ENCODE measurements at regions not wholly inside any gene's neighbourhood (a gene's known extent, or its start where the extent isn't known, plus 50 kb on each side); places are given as distances from the start of the nearest gene placed in this dataset.

DNA sequence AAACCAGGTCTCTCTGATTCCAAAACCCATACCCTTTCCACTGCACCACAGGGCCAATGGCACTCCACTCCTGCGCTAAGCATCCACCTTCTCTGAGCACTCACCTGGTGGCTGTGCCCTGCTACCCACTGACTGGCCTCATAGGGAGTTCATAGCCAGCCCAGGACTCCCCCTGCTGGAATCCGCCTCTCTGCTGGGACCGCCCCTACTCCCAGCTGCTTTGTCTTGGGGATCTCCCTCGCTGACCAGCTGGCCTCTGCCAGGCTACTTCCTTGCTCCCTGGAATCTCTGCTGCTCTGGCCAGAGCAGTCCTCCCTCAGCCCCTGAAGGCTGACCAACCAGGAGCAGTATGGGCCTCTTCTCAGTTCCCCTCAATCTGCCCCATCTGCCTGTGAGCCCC is 129.7 kb downstream of the FAXC start:
- intact Hi-C loops (cut with DNase I) = no loop called here
- no peak for DNase-seq
- no peak for ATAC-seq (ENCODE audit: poor library complexity)

DNA sequence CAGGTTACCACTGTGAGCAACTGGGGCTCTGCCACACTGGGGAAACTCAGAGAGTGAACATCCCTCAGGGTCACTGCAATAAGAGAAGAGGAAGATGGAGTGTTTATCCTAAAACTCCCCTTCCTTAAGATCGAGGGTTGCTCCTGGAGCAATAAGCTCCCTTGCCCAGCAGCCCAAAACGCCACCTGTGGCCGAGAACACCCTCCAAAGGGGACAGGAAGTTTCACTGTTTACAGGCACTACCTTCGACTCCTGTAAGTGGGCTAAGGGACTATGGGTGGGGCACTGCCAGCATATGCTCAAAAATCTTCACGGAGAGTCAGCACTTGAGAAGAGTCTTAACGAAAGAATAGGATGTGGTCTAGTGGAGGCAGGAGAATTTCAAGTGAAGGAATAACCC is 132.5 kb downstream of the FAXC start:
- no peak for ATAC-seq (ENCODE audit: poor library complexity)
- intact Hi-C loops (cut with DNase I) = no loop called here
- DNase-seq = no peak

DNA sequence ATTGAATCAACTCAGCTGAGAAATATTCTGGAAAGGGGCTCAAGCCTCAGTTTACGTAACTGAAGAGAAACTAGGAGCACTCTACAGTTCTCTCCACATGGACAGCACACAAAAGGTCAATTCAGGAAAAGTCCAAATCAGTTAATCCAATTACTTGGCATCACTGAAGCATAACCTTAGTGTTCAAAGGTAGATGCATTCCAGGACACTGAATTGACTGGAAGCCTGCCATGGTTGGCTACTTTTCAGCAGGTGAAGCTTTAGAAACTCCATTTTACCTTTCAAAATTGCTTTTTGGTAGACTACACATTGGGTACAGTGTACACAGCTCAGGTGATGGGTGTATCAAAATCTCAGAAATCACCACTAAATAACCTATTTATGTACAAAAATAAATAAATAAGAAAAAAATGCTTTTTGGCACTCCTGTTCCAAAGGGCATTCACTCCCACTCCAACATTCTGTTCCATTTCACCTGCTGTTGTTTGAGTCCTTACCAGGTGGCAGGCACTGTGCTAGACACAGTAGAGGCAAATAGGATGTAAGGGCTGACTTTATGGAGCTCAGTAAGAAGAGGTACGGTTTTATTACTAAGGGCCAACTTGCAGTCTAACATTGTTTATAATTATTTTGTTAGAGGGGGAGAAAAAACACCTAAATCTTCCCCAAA is 153.4 kb downstream of the FAXC start:
- DNase-seq (no peak), ATAC-seq (ENCODE audit: poor library complexity) (no peak)
- intact Hi-C loops (cut with DNase I) = no loop called here

DNA sequence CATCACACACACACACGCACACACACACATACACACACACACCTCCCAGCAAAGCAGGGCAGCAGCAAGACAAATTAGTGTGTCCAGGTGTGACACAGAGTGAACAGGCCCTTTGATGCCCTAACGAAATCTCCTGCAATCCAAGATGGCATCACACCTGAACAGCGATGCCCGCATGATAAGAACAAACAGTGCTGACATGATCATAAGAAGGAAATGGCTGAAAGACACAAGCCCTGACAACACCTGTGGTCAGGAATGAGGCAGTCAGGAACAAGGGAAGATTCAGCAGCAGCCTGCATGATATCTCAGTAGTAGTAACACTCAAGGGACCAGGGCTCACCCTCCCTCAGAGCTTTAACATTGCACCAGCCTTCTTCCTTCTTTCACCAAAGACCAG is 156.9 kb downstream of the FAXC start:
- intact Hi-C loops (cut with DNase I) = no loop called here
- DNase-seq (no peak), ATAC-seq (ENCODE audit: poor library complexity) (no peak)

DNA sequence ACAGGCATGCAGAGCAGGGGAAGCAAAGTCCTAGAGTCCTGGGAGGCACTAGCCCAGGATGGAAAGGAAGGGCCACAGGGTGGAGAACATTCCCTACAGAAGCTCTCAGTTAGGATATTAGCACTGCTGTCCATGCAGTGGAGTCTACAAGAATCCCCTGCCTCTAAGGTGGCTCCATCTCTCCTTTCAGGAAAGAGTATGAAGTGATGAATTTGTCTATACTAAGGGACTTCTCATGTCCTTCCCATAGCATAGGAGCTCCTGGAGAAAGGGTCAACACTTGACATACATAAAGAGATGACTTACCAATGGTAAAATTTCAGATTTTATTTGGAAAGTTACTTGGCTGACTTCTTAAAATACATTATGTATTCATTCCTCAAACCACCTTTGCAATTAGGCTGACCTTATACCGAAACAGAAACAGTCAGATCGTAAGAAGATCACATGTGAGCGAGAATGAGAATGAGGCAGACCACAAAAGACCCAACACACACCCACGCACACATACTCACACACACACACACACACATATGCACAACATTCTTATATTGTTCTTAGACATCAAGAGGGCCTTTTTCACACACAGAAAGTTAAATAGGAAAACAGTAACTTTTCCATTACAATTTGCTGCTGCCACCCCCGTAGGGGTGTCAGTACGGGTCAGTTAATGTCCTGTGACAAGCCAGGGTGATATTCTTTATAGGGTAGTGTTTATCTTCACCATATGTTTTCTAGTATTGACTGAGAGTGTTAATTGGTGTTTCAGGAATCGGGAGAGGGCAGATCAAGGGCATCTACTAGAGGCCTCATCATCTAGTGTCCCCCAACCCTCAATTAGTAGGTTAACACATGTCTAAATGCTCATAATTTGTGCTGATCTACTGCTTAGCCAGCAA is 159.4 kb downstream of the FAXC start:
- DNase-seq (no peak), ATAC-seq (ENCODE audit: poor library complexity) (no peak)
- intact Hi-C loops (cut with DNase I) = no loop called here

DNA sequence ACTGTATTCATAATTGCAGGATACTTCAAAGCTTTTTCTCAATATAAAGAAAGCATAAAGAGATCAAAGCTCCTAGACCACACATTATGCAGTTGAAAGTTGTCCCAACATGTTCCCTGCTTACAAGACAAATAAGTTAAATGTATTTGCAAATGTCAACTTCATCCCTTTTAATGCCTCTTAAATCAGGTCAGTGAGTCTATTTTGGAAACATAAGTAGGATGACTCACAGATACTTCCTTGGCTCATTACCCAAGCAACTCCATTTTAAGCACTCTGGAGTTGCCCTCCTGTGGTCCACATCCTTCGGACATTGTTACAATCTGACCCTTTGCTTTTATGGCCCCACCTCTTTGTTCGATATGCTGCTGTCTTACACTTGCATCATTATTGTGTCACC is 162.0 kb downstream of the FAXC start:
- intact Hi-C loops (cut with DNase I) = no loop called here
- no peak for DNase-seq
- ATAC-seq (ENCODE audit: poor library complexity) = peak; percentile 75

DNA sequence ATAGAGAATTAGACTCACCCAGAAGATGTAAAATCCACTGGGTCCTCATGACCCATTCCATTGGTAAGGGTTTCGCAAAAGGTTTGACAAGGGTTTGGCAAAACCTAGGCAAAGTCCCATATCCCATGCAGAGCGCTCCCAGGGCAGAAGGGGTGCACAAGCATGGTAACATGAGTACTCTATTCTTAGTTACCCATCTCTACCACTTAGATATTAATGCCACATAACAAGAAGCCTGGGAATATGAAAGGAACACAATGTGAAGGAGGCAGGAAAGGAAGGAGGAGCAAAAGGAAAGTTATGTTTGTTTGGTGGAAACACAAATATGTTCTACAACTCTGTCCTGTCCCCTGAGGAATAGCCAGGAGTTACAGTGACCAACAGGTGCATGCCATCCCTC is 163.1 kb downstream of the FAXC start:
- peak; percentile 36 for ATAC-seq (ENCODE audit: poor library complexity)
- no peak for DNase-seq
- intact Hi-C loops (cut with DNase I) = no loop called here

DNA sequence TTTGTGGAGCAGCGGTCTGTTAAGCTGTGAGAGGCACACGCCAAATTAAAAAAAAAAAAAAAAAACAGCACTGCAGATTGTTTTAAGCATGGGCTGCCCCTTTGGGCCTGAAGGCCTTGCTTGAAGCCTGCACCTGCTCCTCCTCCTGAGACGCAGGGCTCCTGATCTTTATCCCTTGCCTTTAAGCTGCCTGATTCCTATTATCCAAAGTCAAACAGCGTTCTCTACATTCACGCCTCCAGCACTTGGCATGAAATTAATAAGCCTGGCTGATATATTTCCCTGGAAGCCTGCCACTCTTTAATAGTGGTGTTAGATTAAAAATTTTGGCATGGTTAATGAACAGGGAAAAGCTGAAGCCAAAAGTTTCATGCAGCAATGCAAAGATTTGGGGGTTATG is 163.9 kb downstream of the FAXC start:
- intact Hi-C loops (cut with DNase I) = no loop called here
- ATAC-seq (ENCODE audit: poor library complexity) (peak; percentile 73), DNase-seq (no peak)

DNA sequence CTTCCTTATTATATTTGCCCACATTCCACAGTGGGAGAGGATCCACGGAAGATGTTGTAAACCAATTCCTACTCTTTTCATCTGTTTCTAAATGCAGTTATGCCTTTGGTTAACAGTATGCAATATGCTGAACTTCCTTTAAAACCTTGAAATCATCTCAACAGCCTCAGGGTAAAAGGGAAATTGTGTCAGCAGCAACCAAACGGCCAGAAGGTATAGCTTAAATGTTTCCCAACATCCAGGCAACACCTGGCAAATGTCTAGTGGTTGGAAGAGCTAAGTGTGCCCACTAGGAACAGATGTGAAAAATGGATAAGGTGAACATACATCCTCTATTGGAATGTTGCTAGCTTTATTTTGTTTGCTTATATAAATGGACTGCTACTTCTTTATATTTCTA is 164.8 kb downstream of the FAXC start:
- DNase-seq (no peak), ATAC-seq (ENCODE audit: poor library complexity) (no peak)
- intact Hi-C loops (cut with DNase I) = no loop called here

DNA sequence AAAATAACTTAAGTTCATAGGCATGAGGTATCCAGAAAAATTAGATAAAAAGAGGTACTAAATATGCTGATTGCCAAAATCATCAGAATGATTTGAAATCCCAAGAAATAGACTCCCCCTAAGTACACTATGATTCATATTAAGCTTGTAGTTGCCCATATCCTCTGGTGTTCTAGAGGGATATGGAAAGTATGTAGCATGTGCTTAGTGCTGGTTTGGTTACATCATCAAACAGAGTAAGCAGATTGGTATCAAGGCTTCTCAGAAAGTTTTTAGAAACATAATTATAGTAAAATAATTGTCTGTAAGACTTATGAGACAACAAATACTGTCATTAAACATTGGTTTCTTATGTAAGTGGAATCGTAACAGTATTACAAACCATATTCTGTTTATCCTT is 166.4 kb downstream of the FAXC start:
- ATAC-seq (ENCODE audit: poor library complexity) = no peak
- no peak for DNase-seq
- intact Hi-C loops (cut with DNase I) = no loop called here

DNA sequence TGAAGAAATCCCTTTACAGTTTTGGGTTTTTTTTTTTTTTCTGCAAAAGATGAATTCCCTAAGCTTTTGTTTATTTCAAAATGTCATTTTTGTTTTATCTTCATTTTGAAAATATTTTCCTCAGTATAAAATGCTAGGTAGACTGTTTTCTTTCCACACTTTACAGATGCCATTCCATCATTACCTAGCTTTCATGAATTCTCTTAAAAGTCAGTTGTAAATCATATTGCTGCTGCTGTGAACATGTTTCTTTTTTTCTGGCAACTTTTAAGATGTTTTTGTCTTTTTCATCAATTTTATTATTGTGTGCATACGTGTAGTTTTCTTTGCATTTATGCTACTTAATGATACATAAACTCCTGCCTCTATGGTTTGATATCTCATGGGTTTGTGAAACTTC is 168.3 kb downstream of the FAXC start:
- no peak for DNase-seq
- intact Hi-C loops (cut with DNase I) = no loop called here
- no peak for ATAC-seq (ENCODE audit: poor library complexity)

DNA sequence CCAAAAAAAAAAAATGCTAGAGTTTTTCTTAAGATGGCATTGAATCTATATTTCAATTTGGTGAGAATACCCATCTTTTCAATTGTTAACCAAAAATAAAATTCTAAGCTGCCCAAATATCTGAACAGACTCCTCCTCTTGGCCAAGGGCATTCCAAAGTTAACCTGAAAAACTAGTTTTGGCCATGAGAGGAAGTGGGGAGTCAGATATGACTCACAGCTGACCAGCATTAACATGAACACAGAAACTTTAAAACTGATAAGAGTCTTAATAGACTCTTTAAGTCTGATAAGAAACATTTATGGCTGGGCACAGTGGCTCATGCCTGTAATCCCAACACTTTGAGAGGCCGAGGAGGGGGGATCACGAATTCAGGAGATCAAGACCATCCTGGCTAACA is 171.3 kb downstream of the FAXC start:
- intact Hi-C loops (cut with DNase I) = no loop called here
- ATAC-seq (ENCODE audit: poor library complexity) (no peak), DNase-seq (no peak)

DNA sequence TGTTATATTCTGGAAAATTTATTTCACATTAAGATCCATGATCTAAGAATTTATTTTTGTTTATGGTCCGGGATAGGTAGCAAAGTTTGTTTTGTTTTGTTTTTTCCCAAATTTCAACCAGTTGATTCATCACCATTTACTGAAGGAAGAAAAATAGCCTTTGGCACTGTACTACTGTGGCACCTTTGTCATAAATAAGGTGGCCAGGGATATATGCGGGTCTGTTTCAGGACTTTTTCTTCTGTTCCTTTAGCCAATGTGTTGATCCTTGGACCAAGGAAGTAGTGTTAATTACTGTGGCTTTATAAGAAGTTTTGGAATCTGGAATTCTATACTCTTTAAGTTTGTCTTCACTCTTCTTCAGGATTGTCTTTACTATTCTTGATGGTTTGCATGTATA is 171.7 kb downstream of the FAXC start:
- no peak for ATAC-seq (ENCODE audit: poor library complexity)
- no peak for DNase-seq
- intact Hi-C loops (cut with DNase I) = no loop called here

DNA sequence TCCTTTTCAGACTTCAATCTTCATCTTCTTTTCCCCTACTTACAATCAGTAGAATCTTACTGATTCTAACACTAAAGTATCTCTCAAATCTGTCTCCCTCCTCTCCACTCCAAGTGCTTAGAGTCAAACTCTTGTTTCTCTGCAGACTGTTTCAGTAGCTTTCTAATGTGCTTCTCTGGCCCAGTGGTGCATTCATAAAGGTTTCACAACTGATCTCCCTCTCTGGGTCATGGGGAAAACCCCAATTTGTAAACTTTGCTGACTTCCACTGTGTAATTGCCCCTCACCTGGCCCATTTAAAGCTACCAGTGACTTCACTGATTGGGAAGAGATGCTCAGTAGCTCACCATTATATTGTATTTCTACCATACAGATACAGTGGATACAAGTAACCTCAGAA is 183.6 kb downstream of the FAXC start:
- no peak for DNase-seq
- intact Hi-C loops (cut with DNase I) = no loop called here
- no peak for ATAC-seq (ENCODE audit: poor library complexity)

DNA sequence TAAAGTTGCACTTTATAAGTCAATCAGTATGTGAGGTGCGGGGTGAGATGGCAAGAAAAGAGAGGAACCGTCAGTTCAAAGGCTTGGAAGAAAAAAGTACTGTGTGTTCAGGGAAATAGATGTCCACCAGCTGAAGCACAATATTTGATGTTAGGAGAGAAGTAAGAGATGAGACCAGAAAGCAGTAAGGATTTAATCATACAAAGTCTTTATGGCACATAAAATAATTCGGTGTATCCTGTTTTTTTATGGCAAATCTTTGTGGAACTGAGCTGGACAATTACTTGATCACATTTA is 197.2 kb downstream of the FAXC start:
- intact Hi-C loops (cut with DNase I) = no loop called here
- DNase-seq = no peak
- no peak for ATAC-seq (ENCODE audit: poor library complexity)

DNA sequence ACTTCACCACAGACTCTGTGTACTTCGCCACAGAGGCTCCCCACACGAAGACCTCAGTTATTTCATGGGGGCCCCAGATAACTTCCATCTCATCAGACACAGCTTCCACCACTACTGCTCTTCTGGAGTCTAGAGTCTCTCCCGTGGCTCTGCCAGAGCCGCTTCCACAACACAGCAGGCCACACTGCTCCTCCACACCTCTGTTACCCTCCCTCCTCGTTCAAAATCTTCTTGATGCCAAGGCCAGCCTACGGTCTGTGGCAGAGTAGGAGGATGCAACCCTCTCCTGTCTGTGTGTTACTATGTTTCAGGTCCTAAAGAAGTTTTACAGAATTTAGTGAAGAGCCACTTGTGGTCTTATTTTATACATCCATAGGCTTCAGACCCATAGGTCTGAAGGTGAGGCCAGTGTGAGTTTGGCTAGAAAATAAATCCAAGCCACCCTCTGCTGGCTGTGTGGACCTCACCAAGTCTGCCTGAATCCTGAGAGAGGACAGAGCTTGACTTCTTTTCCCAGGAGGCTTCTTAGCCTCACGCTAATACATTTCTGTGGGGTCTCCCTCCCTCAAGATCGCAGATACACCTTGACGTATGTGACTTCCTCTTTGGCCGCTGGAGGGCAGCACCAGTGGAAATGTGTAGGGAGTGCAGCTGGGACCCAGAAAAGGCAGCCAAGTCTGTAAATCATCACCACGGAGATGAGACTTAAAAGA is 197.7 kb downstream of the FAXC start:
- DNase-seq (no peak), ATAC-seq (ENCODE audit: poor library complexity) (peak; percentile 63)
- intact Hi-C loops (cut with DNase I) = no loop called here

DNA sequence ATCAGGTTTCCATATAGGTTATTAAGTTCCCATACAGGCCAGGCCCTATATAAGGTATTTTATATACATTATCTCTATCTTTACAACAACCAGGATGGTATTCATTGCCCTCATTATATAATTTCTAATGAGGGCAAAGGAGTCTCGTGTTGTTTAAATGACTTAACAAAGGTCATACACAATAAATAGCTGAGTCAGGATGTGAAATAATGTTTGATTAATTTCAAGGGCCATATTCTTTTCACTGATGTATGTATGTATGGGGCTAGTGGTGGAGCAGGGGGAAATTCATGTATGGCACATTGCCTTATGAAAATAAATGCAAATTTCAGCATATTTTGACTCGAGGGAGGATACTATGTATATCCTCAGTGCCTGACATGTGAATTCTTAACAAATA is 200.7 kb downstream of the FAXC start:
- intact Hi-C loops (cut with DNase I) = no loop called here
- no peak for DNase-seq
- ATAC-seq (ENCODE audit: poor library complexity) = no peak

DNA sequence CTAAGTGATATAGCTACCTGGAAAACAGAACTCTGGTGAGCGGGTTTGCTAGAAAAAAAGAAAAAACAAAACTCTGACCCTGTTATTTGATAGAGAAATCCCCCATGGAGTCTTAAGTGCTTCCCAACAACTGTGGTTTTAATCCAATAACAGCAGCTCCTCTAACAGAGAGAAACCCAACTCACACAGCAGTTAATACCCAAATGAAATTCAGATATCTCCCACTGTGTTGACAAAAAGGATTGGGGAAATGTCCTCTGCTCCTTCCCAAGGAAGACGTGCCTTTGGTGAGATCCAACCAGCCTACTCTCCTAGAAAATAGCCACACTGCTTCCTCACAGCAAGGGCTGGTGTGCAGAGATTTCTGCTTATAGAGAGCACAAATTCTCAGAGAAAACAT is 200.4 kb upstream of the FBXL4 start:
- intact Hi-C loops (cut with DNase I) = no loop called here
- DNase-seq (no peak), ATAC-seq (ENCODE audit: poor library complexity) (no peak)

DNA sequence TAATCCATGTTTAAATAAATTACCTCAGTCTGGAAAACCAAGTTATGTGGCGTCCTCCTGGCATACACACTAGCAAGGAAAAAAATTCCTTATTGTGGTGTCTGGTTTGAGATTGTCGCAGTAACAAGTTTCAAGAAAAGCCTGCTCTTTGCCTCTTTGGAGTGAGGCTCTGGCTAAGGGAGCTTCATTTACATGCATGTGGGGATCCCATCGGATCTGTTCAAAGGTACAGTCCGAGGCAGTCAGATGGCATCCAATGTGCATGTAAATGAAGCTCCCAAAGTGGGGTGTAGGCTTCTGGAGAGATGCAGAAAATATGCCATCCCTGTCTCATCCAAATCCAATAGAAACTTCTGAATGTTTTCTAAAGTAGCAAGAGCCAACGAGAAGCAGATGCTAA is 199.5 kb upstream of the FBXL4 start:
- ATAC-seq (ENCODE audit: poor library complexity) = no peak
- no peak for DNase-seq
- intact Hi-C loops (cut with DNase I) = no loop called here

DNA sequence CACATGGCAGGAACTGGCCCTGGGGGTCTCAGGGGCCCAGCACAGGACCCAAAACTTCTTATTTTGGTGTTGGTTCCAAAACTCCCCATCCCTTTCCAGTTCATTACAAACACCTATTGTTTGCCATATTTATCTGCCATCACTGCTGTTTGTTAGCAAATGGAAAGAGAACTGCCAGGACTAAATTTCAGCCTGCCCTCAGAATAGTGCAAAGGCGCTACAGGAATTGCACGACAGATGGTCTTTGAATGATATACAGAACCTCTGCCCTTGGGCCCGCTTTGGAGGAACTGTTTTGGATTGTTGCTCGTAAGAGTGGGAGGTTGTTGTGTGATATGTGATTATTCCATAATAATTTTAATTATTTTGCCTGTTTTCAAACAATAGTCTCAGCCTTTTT is 199.0 kb upstream of the FBXL4 start:
- intact Hi-C loops (cut with DNase I) = no loop called here
- ATAC-seq (ENCODE audit: poor library complexity) = no peak
- DNase-seq = no peak

Measured in Right ventricle myocardium superior (tissue), 1 donor.